WTC11 (cell line): ENCODE measurements at regions not wholly inside any gene's neighbourhood (a gene's known extent, or its start where the extent isn't known, plus 50 kb on each side); places are given as distances from the start of the nearest gene placed in this dataset.

Experiments used
- ATAC-seq: fragments of 200-7000 bp; cut with Tn5 transposase; 2 replicates; pipeline ENCODE4 v1.10.0; 2021; ENCODE audit warnings: mild to moderate bottlenecking, moderate library complexity
- CTCF ChIA-PET: fragments of 300-600 bp; sonication (Branson Sonifier 250); formaldehyde crosslinking; loops from one replicate; lab custom pipeline; 2021; ENCODE audit warnings: antibody characterized with exemption; lab: Charles Lee
- POLR2A ChIA-PET: fragments of 350-600 bp; sonication (Branson Sonifier 250); formaldehyde crosslinking; loops from one replicate; lab custom pipeline; 2021; ENCODE audit warnings: antibody characterized with exemption; lab: Charles Lee
- DNase-seq: peaks from one replicate; pipeline ENCODE4 v3.0.0; 2021; ENCODE audit warnings: low spot score
- H3K27ac Mint-ChIP-seq: 2 replicates; pipeline ENCODE4 v1.8.0; 2021; ENCODE audit warnings: mixed read lengths
- H3K27me3 Mint-ChIP-seq: 2 replicates; pipeline ENCODE4 v1.8.0; 2021; ENCODE audit warnings: low read depth, mild to moderate bottlenecking, moderate library complexity, mixed read lengths
- H3K36me3 Mint-ChIP-seq: 2 replicates; pipeline ENCODE4 v1.8.0; 2021; ENCODE audit warnings: mixed read lengths
- H3K4me1 Mint-ChIP-seq: 2 replicates; pipeline ENCODE4 v1.8.0; 2022; ENCODE audit warnings: mixed read lengths
- H3K4me3 Mint-ChIP-seq: 2 replicates; pipeline ENCODE4 v1.8.0; 2021; ENCODE audit warnings: mild to moderate bottlenecking, moderate library complexity, mixed read lengths
- H3K9me3 Mint-ChIP-seq: 2 replicates; pipeline ENCODE4 v1.8.0; 2021; ENCODE audit warnings: mixed read lengths
- ATF1 ChIP-seq: sonication (generic); formaldehyde crosslinking; IDR thresholded peaks from 2 replicates; pipeline ENCODE4 v1.8.1; 2023; ENCODE audit warnings: mild to moderate bottlenecking, moderate library complexity, missing genetic modification reagents
- CBFB ChIP-seq: sonication (generic); formaldehyde crosslinking; IDR thresholded peaks from 2 replicates; pipeline ENCODE4 v1.8.1; 2022; ENCODE audit warnings: mild to moderate bottlenecking, low read depth, missing genetic modification reagents
- CREB1 ChIP-seq: sonication (generic); formaldehyde crosslinking; IDR thresholded peaks from 2 replicates; pipeline ENCODE4 v1.8.0; 2023; ENCODE audit warnings: mild to moderate bottlenecking, missing genetic modification reagents
- ELF4 ChIP-seq: sonication (generic); formaldehyde crosslinking; IDR thresholded peaks from 2 replicates; pipeline ENCODE4 v1.8.1; 2022; ENCODE audit warnings: low read depth, mild to moderate bottlenecking, moderate library complexity, missing genetic modification reagents
- GABPB1 ChIP-seq: sonication (generic); formaldehyde crosslinking; IDR thresholded peaks from 2 replicates; pipeline ENCODE4 v1.8.1; 2023; ENCODE audit warnings: mild to moderate bottlenecking, missing genetic modification reagents
- JAZF1 ChIP-seq: fragments of 250-450 bp; sonication (Bioruptor Pico); IDR thresholded peaks from 2 replicates; pipeline ENCODE4 v1.9.0; 2021; ENCODE audit warnings: moderate library complexity, mild to moderate bottlenecking, inconsistent platforms
- NR3C1 ChIP-seq: sonication (generic); formaldehyde crosslinking; conservative IDR thresholded peaks from 2 replicates; pipeline ENCODE4 v1.8.1; 2023; ENCODE audit warnings: low read depth, mild to moderate bottlenecking, missing genetic modification reagents
- SMAD3 ChIP-seq: sonication (generic); formaldehyde crosslinking; IDR thresholded peaks from 2 replicates; pipeline ENCODE4 v1.8.0; 2022; ENCODE audit warnings: missing genetic modification reagents, mild to moderate bottlenecking, borderline replicate concordance
- TEAD4 ChIP-seq: sonication (generic); formaldehyde crosslinking; IDR thresholded peaks from 2 replicates; pipeline ENCODE4 v1.8.0; 2022; ENCODE audit warnings: mild to moderate bottlenecking, missing genetic modification reagents
- ZBTB21 ChIP-seq: sonication (generic); formaldehyde crosslinking; IDR thresholded peaks from 2 replicates; pipeline ENCODE4 v1.8.1; 2023; ENCODE audit warnings: mild to moderate bottlenecking, missing genetic modification reagents, borderline replicate concordance
- ZNF232 ChIP-seq: sonication (generic); formaldehyde crosslinking; IDR thresholded peaks from 2 replicates; pipeline ENCODE4 v1.8.0; 2022; ENCODE audit warnings: mild to moderate bottlenecking, missing genetic modification reagents
- ZNF263 ChIP-seq: sonication (generic); formaldehyde crosslinking; IDR thresholded peaks from 2 replicates; pipeline ENCODE4 v1.8.1; 2022; ENCODE audit warnings: low read depth, mild to moderate bottlenecking, moderate library complexity, missing genetic modification reagents
- ZNF317 ChIP-seq: sonication (generic); formaldehyde crosslinking; IDR thresholded peaks from 2 replicates; pipeline ENCODE4 v1.8.1; 2023; ENCODE audit warnings: low read depth, mild to moderate bottlenecking, moderate library complexity, missing genetic modification reagents, borderline replicate concordance
- TF ChIP-seq, protein P1 (sequence below): fragments of 250-450 bp; sonication (Bioruptor Pico); IDR thresholded peaks from 2 replicates; pipeline ENCODE4 v1.9.0; 2021; ENCODE audit warnings: mild to moderate bottlenecking, borderline replicate concordance
- TF ChIP-seq, protein P2 (sequence below): sonication (generic); formaldehyde crosslinking; IDR thresholded peaks from 2 replicates; pipeline ENCODE4 v1.8.1; 2023; ENCODE audit warnings: mild to moderate bottlenecking, missing genetic modification reagents
- TF ChIP-seq, protein P3 (sequence below): sonication (generic); formaldehyde crosslinking; IDR thresholded peaks from 2 replicates; pipeline ENCODE4 v1.8.1; 2022; ENCODE audit warnings: low read depth, missing genetic modification reagents, borderline replicate concordance
- TF ChIP-seq, protein P4 (sequence below): sonication (generic); formaldehyde crosslinking; IDR thresholded peaks from 2 replicates; pipeline ENCODE4 v1.8.0; 2023; ENCODE audit warnings: missing genetic modification reagents
- TF ChIP-seq, protein P5 (sequence below): sonication (generic); formaldehyde crosslinking; IDR thresholded peaks from 2 replicates; pipeline ENCODE4 v1.8.1; 2023; ENCODE audit warnings: mild to moderate bottlenecking, missing genetic modification reagents, borderline replicate concordance
- TF ChIP-seq, protein P6 (sequence below): sonication (generic); formaldehyde crosslinking; IDR thresholded peaks from 2 replicates; pipeline ENCODE4 v1.8.0; 2022; ENCODE audit warnings: mild to moderate bottlenecking, missing genetic modification reagents
- TF ChIP-seq, protein P7 (sequence below): fragments of 250-450 bp; sonication (Bioruptor Pico); IDR thresholded peaks from 2 replicates; pipeline ENCODE4 v1.9.0; 2021; ENCODE audit warnings: moderate library complexity, mild to moderate bottlenecking, inconsistent platforms, borderline replicate concordance
- TF ChIP-seq, protein P8 (sequence below): sonication (generic); formaldehyde crosslinking; IDR thresholded peaks from 2 replicates; pipeline ENCODE4 v1.8.1; 2022; ENCODE audit warnings: missing genetic modification reagents, borderline replicate concordance

DNA sequence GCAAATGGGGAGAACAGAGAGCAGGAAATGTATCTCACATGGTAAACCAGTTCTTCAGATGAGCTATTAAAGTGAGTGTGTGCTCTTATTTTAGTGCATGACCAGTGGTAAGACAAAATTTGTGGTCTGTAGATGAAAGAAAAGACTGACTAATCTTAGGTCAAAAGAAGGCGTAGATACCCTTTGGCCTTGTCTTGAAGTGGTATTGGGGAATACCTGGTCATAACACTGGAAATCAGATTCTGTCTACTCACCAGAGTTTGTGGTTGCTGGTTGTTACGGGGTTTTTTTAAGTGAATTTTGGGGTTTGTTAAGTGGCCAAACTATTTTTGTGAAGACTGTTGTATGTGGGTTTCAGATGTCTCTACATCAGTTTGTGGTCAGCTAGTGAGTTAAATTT, 173.5 kb downstream of the KDM5D start:
- ATAC-seq: no peak
- TF ChIP-seq TEAD4 (CRISPR knock-in tag) (no peak), SMAD3 (CRISPR knock-in tag) (no peak), ZNF317 (no peak), GABPB1 (no peak), ZBTB21 (no peak), CREB1 (no peak), ELF4 (no peak)
- TF ChIP-seq, protein P1, sequence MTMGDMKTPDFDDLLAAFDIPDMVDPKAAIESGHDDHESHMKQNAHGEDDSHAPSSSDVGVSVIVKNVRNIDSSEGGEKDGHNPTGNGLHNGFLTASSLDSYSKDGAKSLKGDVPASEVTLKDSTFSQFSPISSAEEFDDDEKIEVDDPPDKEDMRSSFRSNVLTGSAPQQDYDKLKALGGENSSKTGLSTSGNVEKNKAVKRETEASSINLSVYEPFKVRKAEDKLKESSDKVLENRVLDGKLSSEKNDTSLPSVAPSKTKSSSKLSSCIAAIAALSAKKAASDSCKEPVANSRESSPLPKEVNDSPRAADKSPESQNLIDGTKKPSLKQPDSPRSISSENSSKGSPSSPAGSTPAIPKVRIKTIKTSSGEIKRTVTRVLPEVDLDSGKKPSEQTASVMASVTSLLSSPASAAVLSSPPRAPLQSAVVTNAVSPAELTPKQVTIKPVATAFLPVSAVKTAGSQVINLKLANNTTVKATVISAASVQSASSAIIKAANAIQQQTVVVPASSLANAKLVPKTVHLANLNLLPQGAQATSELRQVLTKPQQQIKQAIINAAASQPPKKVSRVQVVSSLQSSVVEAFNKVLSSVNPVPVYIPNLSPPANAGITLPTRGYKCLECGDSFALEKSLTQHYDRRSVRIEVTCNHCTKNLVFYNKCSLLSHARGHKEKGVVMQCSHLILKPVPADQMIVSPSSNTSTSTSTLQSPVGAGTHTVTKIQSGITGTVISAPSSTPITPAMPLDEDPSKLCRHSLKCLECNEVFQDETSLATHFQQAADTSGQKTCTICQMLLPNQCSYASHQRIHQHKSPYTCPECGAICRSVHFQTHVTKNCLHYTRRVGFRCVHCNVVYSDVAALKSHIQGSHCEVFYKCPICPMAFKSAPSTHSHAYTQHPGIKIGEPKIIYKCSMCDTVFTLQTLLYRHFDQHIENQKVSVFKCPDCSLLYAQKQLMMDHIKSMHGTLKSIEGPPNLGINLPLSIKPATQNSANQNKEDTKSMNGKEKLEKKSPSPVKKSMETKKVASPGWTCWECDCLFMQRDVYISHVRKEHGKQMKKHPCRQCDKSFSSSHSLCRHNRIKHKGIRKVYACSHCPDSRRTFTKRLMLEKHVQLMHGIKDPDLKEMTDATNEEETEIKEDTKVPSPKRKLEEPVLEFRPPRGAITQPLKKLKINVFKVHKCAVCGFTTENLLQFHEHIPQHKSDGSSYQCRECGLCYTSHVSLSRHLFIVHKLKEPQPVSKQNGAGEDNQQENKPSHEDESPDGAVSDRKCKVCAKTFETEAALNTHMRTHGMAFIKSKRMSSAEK (CRISPR knock-in tag): no peak
- TF ChIP-seq, protein P2, sequence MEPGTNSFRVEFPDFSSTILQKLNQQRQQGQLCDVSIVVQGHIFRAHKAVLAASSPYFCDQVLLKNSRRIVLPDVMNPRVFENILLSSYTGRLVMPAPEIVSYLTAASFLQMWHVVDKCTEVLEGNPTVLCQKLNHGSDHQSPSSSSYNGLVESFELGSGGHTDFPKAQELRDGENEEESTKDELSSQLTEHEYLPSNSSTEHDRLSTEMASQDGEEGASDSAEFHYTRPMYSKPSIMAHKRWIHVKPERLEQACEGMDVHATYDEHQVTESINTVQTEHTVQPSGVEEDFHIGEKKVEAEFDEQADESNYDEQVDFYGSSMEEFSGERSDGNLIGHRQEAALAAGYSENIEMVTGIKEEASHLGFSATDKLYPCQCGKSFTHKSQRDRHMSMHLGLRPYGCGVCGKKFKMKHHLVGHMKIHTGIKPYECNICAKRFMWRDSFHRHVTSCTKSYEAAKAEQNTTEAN (CRISPR knock-in tag): no peak
- TF ChIP-seq, protein P3, sequence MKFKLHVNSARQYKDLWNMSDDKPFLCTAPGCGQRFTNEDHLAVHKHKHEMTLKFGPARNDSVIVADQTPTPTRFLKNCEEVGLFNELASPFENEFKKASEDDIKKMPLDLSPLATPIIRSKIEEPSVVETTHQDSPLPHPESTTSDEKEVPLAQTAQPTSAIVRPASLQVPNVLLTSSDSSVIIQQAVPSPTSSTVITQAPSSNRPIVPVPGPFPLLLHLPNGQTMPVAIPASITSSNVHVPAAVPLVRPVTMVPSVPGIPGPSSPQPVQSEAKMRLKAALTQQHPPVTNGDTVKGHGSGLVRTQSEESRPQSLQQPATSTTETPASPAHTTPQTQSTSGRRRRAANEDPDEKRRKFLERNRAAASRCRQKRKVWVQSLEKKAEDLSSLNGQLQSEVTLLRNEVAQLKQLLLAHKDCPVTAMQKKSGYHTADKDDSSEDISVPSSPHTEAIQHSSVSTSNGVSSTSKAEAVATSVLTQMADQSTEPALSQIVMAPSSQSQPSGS (CRISPR knock-in tag): no peak
- POLR2A ChIA-PET: no interaction called here
- no peaks in the 10 kb centered on the region for H3K9me3 Mint-ChIP-seq
- 0 out of 2 replicates have a peak, but pooled peaks cover 3% of the 10 kb centered on the region for H3K36me3 Mint-ChIP-seq
- peak overlapping the region; percentile 55 for H3K4me3 Mint-ChIP-seq
- no peak for DNase-seq
- H3K27ac Mint-ChIP-seq: no peak overlapping the region
- CTCF ChIA-PET: no interaction called here
- peaks cover 32% of the 10 kb centered on the region for H3K4me1 Mint-ChIP-seq
- H3K27me3 Mint-ChIP-seq: no peaks in the 10 kb centered on the region

DNA sequence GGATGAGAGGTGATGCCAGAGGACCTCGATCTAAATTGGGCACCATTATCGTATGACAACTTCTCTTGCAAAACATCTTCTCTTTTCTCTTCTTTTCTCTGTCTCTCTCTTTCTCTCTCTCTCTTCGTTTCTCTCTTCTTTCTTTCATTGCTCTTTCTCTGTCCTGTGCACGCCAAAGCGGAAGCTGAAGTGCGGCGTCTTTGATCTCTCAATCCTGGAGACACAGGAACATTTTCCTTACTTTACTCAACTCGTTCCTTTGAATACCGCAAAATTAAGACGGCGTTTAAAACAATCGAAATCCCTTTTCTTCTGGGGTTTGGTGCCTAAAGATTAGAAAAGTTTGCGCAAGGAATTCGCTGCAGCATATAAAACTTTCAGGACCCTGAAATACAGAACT, 176.6 kb downstream of the KDM5D start:
- Mint-ChIP-seq H3K4me1 (peaks cover 25% of the 10 kb centered on the region), H3K9me3 (no peaks in the 10 kb centered on the region), H3K4me3 (peak overlapping the region; percentile 95), H3K27me3 (no peaks in the 10 kb centered on the region), H3K27ac (peak overlapping the region; percentile 95), H3K36me3 (0 out of 2 replicates have a peak, but pooled peaks cover 2% of the 10 kb centered on the region)
- ChIA-PET POLR2A (interaction anchor here (0.9 kb wide), 1 partner anchor 17 kb away, joined by 4 read pairs; no protein-coding TSS in a partner anchor), CTCF (no interaction called here)
- ATAC-seq: no peak
- no peak for DNase-seq
- TF ChIP-seq ZNF263 (CRISPR knock-in tag): no peak
- TF ChIP-seq, protein P4, sequence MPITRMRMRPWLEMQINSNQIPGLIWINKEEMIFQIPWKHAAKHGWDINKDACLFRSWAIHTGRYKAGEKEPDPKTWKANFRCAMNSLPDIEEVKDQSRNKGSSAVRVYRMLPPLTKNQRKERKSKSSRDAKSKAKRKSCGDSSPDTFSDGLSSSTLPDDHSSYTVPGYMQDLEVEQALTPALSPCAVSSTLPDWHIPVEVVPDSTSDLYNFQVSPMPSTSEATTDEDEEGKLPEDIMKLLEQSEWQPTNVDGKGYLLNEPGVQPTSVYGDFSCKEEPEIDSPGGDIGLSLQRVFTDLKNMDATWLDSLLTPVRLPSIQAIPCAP (CRISPR knock-in tag): no peak
- TF ChIP-seq, protein P5, sequence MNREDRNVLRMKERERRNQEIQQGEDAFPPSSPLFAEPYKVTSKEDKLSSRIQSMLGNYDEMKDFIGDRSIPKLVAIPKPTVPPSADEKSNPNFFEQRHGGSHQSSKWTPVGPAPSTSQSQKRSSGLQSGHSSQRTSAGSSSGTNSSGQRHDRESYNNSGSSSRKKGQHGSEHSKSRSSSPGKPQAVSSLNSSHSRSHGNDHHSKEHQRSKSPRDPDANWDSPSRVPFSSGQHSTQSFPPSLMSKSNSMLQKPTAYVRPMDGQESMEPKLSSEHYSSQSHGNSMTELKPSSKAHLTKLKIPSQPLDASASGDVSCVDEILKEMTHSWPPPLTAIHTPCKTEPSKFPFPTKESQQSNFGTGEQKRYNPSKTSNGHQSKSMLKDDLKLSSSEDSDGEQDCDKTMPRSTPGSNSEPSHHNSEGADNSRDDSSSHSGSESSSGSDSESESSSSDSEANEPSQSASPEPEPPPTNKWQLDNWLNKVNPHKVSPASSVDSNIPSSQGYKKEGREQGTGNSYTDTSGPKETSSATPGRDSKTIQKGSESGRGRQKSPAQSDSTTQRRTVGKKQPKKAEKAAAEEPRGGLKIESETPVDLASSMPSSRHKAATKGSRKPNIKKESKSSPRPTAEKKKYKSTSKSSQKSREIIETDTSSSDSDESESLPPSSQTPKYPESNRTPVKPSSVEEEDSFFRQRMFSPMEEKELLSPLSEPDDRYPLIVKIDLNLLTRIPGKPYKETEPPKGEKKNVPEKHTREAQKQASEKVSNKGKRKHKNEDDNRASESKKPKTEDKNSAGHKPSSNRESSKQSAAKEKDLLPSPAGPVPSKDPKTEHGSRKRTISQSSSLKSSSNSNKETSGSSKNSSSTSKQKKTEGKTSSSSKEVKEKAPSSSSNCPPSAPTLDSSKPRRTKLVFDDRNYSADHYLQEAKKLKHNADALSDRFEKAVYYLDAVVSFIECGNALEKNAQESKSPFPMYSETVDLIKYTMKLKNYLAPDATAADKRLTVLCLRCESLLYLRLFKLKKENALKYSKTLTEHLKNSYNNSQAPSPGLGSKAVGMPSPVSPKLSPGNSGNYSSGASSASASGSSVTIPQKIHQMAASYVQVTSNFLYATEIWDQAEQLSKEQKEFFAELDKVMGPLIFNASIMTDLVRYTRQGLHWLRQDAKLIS (CRISPR knock-in tag): no peak
- TF ChIP-seq TEAD4 (CRISPR knock-in tag): no peak
- TF ChIP-seq ZNF232 (CRISPR knock-in tag): no peak
- no peak for TF ChIP-seq NR3C1 (CRISPR knock-in tag)
- TF ChIP-seq, protein P6, sequence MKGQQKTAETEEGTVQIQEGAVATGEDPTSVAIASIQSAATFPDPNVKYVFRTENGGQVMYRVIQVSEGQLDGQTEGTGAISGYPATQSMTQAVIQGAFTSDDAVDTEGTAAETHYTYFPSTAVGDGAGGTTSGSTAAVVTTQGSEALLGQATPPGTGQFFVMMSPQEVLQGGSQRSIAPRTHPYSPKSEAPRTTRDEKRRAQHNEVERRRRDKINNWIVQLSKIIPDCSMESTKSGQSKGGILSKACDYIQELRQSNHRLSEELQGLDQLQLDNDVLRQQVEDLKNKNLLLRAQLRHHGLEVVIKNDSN (CRISPR knock-in tag): no peak
- TF ChIP-seq, protein P7, sequence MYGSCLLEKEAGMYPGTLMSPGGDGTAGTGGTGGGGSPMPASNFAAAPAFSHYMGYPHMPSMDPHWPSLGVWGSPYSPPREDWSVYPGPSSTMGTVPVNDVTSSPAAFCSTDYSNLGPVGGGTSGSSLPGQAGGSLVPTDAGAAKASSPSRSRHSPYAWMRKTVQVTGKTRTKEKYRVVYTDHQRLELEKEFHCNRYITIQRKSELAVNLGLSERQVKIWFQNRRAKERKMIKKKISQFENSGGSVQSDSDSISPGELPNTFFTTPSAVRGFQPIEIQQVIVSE (CRISPR knock-in tag): no peak
- no peak for TF ChIP-seq JAZF1
- TF ChIP-seq SMAD3 (CRISPR knock-in tag): no peak
- TF ChIP-seq CBFB: no peak
- TF ChIP-seq ATF1 (CRISPR knock-in tag): no peak
- TF ChIP-seq, protein P8, sequence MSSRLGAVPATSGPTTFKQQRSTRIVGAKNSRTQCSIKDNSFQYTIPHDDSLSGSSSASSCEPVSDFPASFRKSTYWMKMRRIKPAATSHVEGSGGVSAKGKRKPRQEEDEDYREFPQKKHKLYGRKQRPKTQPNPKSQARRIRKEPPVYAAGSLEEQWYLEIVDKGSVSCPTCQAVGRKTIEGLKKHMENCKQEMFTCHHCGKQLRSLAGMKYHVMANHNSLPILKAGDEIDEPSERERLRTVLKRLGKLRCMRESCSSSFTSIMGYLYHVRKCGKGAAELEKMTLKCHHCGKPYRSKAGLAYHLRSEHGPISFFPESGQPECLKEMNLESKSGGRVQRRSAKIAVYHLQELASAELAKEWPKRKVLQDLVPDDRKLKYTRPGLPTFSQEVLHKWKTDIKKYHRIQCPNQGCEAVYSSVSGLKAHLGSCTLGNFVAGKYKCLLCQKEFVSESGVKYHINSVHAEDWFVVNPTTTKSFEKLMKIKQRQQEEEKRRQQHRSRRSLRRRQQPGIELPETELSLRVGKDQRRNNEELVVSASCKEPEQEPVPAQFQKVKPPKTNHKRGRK (CRISPR knock-in tag): no peak
